KG1 (cell line): ENCODE measurements at regions not wholly inside any gene's neighbourhood (a gene's known extent, or its start where the extent isn't known, plus 50 kb on each side); places are given as distances from the start of the nearest gene placed in this dataset.

ENCODE experiments used
- DNase-seq: peaks from one replicate; lab custom pipeline; 2025; lab: John Stamatoyannopoulos, UW

- DNase-seq = no peak
Observed at GRCh38 chr2:60295636-60295962, 257.9 kb downstream of the BCL11A start.

DNA sequence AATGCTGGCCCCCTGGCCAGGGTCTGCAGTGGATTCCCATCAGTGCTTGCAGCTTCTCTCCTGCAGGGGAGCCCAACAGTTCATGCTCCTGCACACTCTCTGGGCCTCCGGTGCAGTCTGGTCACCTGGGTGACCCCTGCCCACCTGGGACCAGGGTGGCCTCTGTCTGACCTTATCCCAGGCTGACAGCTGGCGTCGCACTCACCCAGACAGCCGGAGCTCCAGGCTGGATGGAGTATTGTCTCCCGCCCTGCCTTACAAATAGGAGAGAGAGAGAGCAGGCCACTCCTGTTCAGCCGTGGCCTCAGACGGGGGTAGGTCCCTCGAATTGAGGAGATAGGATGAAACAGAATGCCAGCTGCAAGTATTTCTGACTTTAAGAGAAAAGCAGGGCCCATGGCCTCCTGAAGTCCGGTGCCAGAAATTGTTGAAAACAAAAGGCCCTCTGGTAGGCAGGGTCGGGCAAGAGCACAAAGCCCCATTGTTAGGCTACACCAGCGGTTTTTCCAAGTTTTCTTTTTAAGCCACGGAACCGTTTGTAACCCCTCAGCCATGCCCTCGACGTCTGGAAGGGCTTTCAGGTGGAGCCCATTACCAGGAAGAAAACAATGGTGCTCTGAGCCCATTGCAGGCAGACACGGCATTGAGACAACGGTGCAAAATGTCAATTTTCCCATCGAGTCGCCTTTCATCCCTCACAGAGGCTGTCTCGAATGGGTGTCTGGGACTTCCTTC lies 258.4 kb downstream of the BCL11A start:
- DNase-seq = no peak

DNA sequence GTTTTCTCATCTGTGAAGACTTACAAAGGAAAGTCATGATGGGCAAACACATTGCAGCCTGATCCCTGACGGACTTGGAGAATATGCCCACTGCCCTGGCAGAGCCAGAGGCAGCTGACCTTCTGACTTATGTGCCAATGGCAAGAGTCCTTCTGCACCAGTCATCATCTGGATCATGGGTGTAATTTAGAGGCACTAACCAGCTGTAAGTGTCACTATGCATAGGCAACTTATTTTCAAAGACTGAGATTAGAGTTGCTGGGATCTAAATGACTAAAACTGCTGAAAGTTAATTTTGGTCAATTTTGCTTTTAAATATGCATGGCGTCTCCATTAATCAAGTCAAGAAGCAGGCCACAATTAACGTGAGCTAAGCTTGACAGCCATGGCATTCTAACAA lies 261.2 kb downstream of the BCL11A start:
- DNase-seq = no peak

DNA sequence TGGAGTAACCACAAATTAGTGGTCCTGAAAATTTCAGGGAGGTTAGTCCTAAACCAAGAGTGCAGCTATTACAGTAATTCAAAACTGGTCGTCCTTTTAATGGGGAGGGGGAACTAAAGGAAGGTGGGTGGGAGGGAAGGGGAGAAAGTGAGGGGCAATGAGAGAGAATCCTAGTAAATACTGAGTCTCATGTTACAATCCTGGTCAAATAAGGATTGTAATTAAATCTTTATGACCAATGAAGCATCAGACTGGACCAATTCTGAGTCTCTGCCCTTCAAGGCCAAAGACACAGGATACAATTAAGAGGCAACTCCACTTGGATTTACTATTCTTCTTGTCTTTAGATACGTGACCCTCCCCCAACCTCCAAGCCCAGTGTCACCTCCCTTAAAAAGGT lies 262.9 kb downstream of the BCL11A start:
- DNase-seq = no peak

DNA sequence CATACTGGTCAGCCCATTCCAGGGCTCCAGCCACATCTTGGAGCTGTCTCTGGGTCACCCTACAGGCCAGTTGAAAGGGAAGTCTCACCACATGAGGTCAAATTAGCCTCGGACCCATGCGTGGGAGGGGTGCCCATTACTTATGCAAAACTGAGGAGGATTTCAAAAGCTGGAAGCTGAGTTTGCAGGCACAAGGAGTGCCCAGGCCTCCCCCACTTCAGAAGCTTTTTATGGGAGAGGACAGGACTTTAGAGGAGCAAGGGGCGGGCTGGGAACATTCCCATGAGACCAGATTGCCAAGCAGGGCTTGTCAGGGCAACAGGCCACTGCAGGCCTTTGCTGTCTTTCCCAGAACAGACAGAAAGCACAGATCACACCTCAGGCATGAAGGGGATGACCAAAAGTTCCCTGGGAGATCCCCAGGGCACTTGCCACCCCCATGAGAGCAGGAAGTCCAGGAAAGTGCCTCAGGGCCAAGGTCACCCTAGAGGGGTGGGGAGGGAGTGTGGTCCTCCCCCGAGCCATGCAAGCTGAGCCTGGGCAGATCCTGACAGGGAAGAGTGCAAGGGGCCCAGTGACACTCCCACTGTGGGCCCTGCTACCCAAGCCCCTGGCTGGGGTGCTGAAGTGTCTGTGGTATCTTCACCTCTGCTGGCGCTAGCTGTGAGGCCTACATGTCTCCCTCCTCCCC lies 267.7 kb downstream of the BCL11A start:
- no peak for DNase-seq

- DNase-seq = no peak
Observed at GRCh38 chr2:60283626-60284025, 269.8 kb downstream of the BCL11A start.

DNA sequence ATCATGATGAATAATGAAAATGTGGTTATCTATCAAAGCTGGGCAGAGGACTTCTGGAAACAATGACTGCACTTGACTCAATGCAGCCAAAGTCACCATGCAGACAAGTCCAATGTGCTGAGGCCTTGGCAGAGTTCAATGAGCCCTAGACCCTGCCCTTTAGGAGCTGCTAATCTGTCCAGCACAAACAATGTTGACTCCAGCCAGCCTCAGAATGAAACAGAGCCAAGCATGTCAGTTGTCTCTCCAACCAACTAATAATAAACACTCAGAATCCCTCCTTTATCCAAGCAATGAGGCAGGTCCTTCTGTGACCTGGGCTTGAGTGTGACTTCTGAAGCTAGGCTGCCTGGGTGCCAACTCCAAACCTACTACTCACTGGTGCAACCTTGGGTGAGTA lies 270.6 kb downstream of the BCL11A start:
- DNase-seq = no peak

DNA sequence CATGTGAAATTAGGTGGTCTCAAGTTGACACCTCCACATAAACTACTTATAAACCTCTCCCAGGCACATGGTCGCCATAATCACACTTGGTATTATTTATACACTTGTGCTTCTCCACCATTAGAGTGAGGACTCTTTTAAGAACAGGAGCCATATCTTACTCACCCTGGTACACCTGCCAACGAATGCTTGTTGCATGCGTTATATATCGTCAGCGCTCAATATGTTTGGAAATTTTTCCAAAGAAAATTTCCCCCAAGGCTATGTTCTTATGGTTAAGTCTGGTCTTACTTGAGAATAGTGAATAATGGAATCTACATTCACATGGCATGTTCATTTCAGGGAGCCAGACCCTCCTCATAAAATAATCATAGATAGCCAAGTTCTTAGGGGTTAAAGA lies 271.7 kb downstream of the BCL11A start:
- DNase-seq = no peak

- no peak for DNase-seq
Observed at GRCh38 chr2:60280238-60280637, 273.2 kb downstream of the BCL11A start.

DNA sequence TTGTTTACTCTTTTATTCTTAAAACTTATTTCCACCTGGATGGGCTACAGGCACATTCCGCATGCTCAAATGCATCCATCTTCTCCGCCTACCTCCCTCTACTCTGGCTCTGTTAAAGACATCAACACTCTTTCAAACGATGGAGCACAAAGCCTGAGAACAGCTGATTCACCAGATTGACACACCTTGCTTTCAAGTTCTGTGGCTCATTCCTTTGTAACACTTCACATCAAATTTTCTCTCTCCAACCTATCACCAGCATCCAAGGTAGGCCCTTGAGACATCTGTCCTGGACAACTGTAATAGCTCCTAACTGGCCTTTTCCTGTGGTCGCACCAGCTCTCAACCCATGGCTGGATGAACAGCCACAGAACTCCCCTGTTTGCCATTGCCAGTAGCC lies 274.5 kb downstream of the BCL11A start:
- no peak for DNase-seq

DNA sequence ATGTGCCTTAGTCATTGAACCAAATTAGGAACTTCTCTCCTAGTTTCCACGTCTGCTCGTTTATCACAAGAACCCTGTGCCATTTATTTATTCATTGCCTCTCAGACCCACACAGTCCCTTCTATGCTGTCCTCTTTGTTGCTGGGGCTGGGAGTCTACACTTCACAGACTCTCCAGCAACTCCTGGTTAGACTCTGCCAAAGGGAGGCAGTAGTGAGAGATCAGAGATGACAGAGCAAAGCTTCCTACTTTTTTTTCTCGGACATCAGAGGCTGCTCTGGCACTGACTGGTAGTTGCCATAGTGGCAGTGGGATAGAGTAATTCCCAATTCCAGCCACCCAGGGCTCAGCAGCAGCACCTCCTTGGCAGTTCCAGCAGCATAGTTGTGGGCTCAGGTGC lies 277.5 kb downstream of the BCL11A start:
- no peak for DNase-seq

GRCh38 chr2:60273836-60274235 lies 279.6 kb downstream of the BCL11A start:
- DNase-seq = no peak

GRCh38 chr2:60271713-60272112 lies 281.7 kb downstream of the BCL11A start:
- no peak for DNase-seq

- DNase-seq = no peak
Observed at GRCh38 chr2:60271131-60271530, 282.3 kb downstream of the BCL11A start.

DNA sequence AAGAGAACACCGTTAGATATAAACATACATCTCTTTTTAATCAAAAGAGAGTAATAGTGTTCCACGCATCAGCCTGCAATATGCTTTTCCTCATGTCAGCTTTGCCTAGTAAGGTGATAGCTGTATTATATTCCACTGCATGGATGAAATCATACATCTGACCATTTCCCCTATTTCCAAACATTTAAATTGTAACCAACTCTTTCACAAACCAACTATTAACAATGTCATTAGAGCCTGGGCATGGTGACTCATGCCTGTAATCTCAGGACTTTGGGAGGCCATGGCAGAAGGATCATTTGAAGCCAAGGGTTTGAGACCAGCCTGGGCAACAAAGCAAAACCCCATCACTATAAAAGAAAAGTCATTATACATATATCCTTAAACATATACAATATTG lies 284.8 kb downstream of the BCL11A start:
- no peak for DNase-seq

- DNase-seq = no peak
Observed at GRCh38 chr2:60268032-60268431, 285.4 kb downstream of the BCL11A start.

DNA sequence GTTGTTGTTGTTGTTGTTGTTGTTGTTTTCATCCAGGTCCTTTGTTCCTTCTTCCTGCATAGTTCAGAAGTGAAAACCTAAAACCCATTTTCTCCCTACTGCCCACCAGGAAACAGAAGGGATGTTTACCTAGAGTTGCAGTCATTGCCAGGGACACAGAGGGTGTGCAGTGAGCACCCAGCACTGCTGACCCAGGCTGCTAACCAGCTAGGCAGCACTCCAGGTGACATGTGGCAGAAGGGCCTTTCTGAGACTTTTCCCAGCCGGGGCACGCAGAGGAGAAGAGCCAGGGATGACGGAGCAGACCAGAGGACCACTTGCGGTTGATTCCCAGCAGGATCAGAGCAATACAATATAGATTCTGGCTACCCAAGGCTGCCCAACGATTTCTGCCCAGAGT lies 286.3 kb downstream of the BCL11A start:
- DNase-seq = no peak

GRCh38 chr2:60262178-60262577 lies 291.3 kb downstream of the BCL11A start:
- no peak for DNase-seq

DNA sequence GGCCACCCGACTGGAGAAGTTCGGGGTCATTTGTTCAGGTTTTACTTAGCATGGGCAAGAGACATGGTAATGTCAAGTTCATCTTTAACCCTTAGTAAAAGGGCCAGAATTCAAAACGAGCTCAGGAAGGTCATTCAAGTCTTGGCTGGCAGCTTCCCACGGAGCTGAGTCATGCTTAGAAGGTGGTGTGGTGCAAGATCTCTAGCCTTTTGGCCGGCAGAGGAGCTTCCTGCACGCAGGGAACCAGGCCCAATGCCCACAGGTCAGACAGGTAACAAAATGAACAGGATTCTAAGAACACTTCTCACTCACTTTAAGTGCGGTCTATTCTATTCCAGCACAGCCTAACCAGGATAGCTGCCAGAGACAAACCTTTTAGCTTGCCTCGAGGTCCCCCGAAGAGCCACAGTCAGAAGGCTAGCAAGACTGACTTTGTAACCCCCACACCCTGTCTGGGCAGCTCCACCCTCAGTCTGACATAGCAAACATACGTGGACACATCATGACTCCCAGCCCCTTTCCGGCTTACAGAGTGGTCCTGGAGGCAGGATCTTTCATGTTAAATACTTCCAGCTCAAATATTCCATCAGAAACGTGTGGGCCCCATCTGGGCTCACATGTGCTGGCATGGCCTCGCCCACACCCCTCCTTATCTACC lies 292.7 kb downstream of the BCL11A start:
- no peak for DNase-seq

DNA sequence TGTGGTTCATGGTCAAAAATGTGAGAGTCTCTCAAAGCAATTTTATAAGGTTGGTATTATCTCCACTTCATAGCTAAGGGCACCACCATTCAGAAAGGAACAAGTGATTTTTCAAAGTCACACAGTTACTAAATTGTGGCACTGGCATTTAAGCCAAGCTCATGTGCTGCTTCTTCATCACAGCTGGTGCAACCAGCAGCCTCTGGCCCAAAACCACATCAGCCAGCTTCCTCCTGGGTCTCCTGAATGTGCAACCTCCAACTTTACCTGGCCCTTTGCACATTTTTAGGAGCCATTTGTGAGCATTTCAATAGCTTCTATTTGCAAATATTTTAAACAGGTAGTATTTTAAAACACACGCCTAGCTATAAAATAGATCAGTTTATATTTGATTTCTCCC lies 293.7 kb downstream of the BCL11A start:
- no peak for DNase-seq

DNA sequence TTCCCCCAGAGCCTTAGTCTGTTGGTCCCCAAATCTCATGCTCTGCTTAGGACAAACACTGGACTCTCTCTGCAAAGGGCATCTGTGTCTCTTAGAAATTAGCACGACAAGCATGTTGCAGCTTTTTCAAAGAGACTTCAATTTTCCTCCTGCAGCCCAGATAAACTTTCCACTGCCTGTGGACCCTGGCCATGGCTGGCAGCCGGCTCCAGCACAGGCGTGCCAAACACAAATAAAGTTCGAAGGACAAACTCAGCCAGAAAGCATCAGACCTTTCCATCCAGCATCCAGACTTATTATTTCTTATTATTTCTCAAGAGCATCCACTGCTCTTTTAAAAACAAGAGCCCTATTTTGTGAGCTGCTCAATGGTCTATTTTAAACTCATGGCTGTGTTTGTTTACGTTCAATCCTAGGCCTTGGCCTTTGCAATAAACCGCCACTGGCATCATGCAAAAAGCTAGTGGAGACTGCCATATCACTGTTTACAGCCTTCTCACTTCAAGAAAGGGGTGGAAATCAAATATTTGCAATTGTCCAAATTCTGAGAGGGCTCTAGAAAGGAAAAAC lies 300.8 kb downstream of the BCL11A start:
- DNase-seq = no peak

DNA sequence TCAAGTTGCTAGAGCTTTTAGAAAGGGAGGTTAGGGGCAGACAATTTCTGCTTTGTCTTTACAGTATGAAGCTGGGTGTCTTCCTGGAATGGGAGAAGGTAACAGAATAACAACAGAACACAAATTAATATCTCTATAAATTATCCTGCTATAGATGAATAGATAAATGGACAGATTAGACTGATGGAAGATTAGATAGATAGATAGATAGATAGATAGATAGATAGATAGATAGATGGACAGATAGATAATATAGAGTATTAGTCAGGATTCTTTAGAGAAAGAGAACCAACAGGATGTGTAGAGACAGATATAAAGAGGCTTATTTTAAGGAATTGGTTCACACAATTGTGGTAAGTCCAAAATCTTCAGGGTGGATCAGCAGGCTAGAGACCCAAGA lies 302.2 kb downstream of the BCL11A start:
- no peak for DNase-seq

- no peak for DNase-seq
Observed at GRCh38 chr2:60249879-60250278, 303.6 kb downstream of the BCL11A start.
